OCI-LY7 (cell line): ENCODE measurements at regions not wholly inside any gene's neighbourhood (a gene's known extent, or its start where the extent isn't known, plus 50 kb on each side); places are given as distances from the start of the nearest gene placed in this dataset.

Experiments used
- BruUV-seq: library from RNA; stranded (reverse); fragments of 400-500 nt; replicated peaks from 2 replicates; lab custom pipeline; 2021; lab: Mats Ljungman, UMichigan
- CTCF ChIA-PET: fragments of 300-600 bp; sonication (Branson Sonifier 250); formaldehyde crosslinking; loops from one replicate; lab custom pipeline; 2022; ENCODE audit warnings: antibody characterized with exemption; ENCODE audit not compliant: unreplicated experiment; lab: Charles Lee
- POLR2A ChIA-PET: fragments of 300-600 bp; sonication (Branson Sonifier 250); formaldehyde crosslinking; loops from one replicate; lab custom pipeline; 2022; ENCODE audit warnings: antibody characterized with exemption; lab: Charles Lee
- DNase-seq: peaks from one replicate; pipeline ENCODE4 v3.0.0-alpha.2; 2015; ENCODE audit warnings: low spot score
- H2AFZ ChIP-seq: fragments of 200-600 bp; sonication (generic), shearing (Covaris generic); 2 replicates; pipeline ENCODE4 v1.6.1; 2014; ENCODE audit warnings: mild to moderate bottlenecking, antibody characterized with exemption, low read length, moderate library complexity
- H3K27ac ChIP-seq: fragments of 200-600 bp; sonication (generic); 2 replicates; pipeline ENCODE4 v1.5.1; 2014; ENCODE audit warnings: mixed run types, low read depth, mild to moderate bottlenecking, moderate library complexity, low read length, inconsistent platforms; ENCODE audit not compliant: poor library complexity, severe bottlenecking
- H3K36me3 ChIP-seq: fragments of 200-600 bp; sonication (generic); 2 replicates; pipeline ENCODE4 v1.6.1; 2014; ENCODE audit warnings: mild to moderate bottlenecking, antibody characterized with exemption, low read length, moderate library complexity, mixed read lengths; ENCODE audit not compliant: insufficient read depth
- H3K4me1 ChIP-seq: fragments of 200-600 bp; sonication (generic); 2 replicates; pipeline ENCODE4 v1.5.1; 2014; ENCODE audit warnings: mild to moderate bottlenecking, low read length; ENCODE audit not compliant: insufficient read depth, poor library complexity, severe bottlenecking
- H3K4me2 ChIP-seq: fragments of 200-600 bp; sonication (generic); 2 replicates; pipeline ENCODE4 v1.6.1; 2014; ENCODE audit warnings: mild to moderate bottlenecking, low read length
- H3K4me3 ChIP-seq: fragments of 200-600 bp; sonication (generic); 2 replicates; pipeline ENCODE4 v1.5.1; 2014; ENCODE audit warnings: mild to moderate bottlenecking, low read depth, low read length; ENCODE audit not compliant: poor library complexity, severe bottlenecking
- H3K79me2 ChIP-seq: fragments of 200-600 bp; sonication (generic); 2 replicates; pipeline ENCODE4 v1.6.1; 2016; ENCODE audit warnings: low read depth, mild to moderate bottlenecking, low read length, moderate library complexity, mixed read lengths; ENCODE audit not compliant: insufficient read depth
- H3K9me2 ChIP-seq: fragments of 200-600 bp; sonication (generic); 2 replicates; pipeline ENCODE4 v1.6.1; 2016; ENCODE audit warnings: mild to moderate bottlenecking, low read length, mixed read lengths; ENCODE audit not compliant: insufficient read depth
- H3K9me3 ChIP-seq: fragments of 200-600 bp; sonication (generic); 2 replicates; pipeline ENCODE4 v1.6.1; 2014; ENCODE audit warnings: mild to moderate bottlenecking, mixed run types, low read length, mixed read lengths
- H4K20me1 ChIP-seq: fragments of 200-600 bp; sonication (generic); 2 replicates; pipeline ENCODE4 v1.6.1; 2014; ENCODE audit warnings: mild to moderate bottlenecking, antibody characterized with exemption, low read length, moderate library complexity, mixed read lengths; ENCODE audit not compliant: insufficient read depth
- EZH2phosphoT487 ChIP-seq: fragments of 200-600 bp; sonication (generic); IDR thresholded peaks from 2 replicates; pipeline ENCODE4 v1.6.1; 2018; ENCODE audit warnings: low read depth, borderline replicate concordance, mild to moderate bottlenecking, mixed run types, antibody characterized with exemption, low read length, moderate library complexity, mixed read lengths
- intact Hi-C: fragments of 100-400 bp; cut with micrococcal nuclease; formaldehyde crosslinking; loops from one replicate; pipeline ENCODE4 v1.10.0; 2022; ENCODE audit not compliant: unreplicated experiment
- TF ChIP-seq, protein P1 (sequence below): fragments of 200-600 bp; sonication (generic); conservative IDR thresholded peaks from 2 replicates; pipeline ENCODE4 v1.5.1; 2014; ENCODE audit warnings: mild to moderate bottlenecking, antibody characterized with exemption, low read length, moderate library complexity, mixed read lengths

DNA sequence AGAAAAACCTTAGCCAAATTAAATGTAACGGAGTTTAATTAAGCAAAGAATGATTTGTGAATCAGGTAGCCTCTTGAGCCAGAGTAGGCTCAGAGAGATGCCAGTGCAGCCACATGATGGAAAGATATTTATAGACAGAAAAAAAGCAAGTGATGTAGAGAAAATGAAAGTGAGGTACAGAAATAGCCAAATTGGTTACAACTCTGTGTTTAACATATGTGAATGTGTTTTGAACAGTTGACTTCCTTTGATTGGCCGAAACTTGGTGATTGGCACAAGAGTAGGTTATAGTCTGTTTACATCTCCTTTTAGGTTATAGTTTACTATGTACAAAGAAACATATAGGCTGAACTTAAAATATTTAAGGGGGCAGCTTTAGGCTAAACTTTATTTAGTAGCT lies 459.9 kb upstream of the BOD1L1 start:
- intact Hi-C loops, result no loop called here
- ChIA-PET CTCF (no interaction called here), POLR2A (no interaction called here)
- Histone ChIP-seq H3K4me3 (no peak overlapping the region), H2AFZ (no peak overlapping the region), H3K27ac (no peak overlapping the region), H3K4me2 (no peak overlapping the region), H3K9me3 (no peaks in the 10 kb centered on the region), H4K20me1 (no peaks in the 10 kb centered on the region), H3K9me2 (no peaks in the 10 kb centered on the region), H3K4me1 (no peaks in the 10 kb centered on the region), H3K36me3 (no peaks in the 10 kb centered on the region), H3K79me2 (no peaks in the 10 kb centered on the region)
- DNase-seq, result no peak
- no peak for TF ChIP-seq EZH2phosphoT487
- no TSS peak for BruUV-seq

DNA sequence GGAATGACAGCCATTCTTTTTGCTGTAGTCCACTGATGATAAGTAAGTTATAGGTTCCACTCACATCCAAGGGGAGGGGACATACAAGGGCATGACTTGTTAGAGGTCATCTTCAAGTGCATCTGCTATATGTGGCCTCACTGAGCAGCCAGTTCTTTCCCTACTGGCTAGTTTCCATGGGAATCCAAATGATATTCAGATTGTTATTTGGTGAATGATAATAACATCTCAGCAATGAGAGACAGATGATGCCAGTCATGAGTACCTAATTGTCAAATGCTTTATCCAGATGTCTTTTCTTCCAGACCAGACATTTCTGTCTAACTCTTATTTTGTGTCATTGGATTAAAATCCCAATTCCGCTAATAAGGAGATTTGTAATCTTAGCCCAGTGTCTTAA lies 460.4 kb upstream of the BOD1L1 start:
- Histone ChIP-seq H3K4me2 (no peak overlapping the region), H3K4me1 (no peaks in the 10 kb centered on the region), H3K27ac (no peak overlapping the region), H2AFZ (no peak overlapping the region), H3K79me2 (no peaks in the 10 kb centered on the region), H3K4me3 (no peak overlapping the region), H3K9me2 (no peaks in the 10 kb centered on the region), H4K20me1 (no peaks in the 10 kb centered on the region), H3K36me3 (no peaks in the 10 kb centered on the region), H3K9me3 (no peaks in the 10 kb centered on the region)
- DNase-seq, result no peak
- TF ChIP-seq, protein P1, sequence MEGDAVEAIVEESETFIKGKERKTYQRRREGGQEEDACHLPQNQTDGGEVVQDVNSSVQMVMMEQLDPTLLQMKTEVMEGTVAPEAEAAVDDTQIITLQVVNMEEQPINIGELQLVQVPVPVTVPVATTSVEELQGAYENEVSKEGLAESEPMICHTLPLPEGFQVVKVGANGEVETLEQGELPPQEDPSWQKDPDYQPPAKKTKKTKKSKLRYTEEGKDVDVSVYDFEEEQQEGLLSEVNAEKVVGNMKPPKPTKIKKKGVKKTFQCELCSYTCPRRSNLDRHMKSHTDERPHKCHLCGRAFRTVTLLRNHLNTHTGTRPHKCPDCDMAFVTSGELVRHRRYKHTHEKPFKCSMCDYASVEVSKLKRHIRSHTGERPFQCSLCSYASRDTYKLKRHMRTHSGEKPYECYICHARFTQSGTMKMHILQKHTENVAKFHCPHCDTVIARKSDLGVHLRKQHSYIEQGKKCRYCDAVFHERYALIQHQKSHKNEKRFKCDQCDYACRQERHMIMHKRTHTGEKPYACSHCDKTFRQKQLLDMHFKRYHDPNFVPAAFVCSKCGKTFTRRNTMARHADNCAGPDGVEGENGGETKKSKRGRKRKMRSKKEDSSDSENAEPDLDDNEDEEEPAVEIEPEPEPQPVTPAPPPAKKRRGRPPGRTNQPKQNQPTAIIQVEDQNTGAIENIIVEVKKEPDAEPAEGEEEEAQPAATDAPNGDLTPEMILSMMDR, result no peak
- no peak for TF ChIP-seq EZH2phosphoT487
- ChIA-PET CTCF (no interaction called here), POLR2A (no interaction called here)
- intact Hi-C loops, result no loop called here
- BruUV-seq, result no TSS peak

DNA sequence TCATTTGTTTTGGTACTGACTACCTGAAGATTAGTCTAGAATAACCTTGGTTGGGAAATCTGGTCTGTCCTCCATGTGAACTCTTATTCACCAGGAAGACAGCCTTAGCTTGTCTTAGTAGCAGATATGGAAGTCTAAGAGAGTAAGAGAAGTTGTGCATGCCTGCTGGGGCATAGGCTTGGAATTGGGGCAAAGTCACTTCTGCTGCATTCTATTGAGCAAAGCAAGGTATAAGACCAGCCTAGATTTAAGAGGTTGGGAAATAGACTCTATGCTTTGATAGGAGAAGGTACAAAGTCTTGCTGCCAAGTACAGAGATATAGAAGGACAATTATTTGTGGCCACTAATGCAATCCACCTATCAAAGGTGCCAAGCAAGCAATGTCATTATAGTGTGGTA lies 464.0 kb upstream of the BOD1L1 start:
- no peaks in the 10 kb centered on the region for H3K9me2 ChIP-seq
- no peak overlapping the region for H3K27ac ChIP-seq
- H3K9me3 ChIP-seq, result no peaks in the 10 kb centered on the region
- no peaks in the 10 kb centered on the region for H4K20me1 ChIP-seq
- H3K4me3 ChIP-seq, result no peak overlapping the region
- POLR2A ChIA-PET, result no interaction called here
- H3K79me2 ChIP-seq, result no peaks in the 10 kb centered on the region
- no peak overlapping the region for H3K4me2 ChIP-seq
- no peak overlapping the region for H2AFZ ChIP-seq
- intact Hi-C loops, result no loop called here
- no peak for TF ChIP-seq EZH2phosphoT487
- TF ChIP-seq, protein P1, result no peak
- CTCF ChIA-PET, result no interaction called here
- DNase-seq, result no peak
- H3K4me1 ChIP-seq, result no peaks in the 10 kb centered on the region
- no TSS peak for BruUV-seq
- H3K36me3 ChIP-seq, result no peaks in the 10 kb centered on the region
